ENCODE measurements at regions not wholly inside any gene's neighbourhood (a gene's known extent, or its start where the extent isn't known, plus 50 kb on each side); places are given as distances from the start of the nearest gene placed in this dataset.

DNA sequence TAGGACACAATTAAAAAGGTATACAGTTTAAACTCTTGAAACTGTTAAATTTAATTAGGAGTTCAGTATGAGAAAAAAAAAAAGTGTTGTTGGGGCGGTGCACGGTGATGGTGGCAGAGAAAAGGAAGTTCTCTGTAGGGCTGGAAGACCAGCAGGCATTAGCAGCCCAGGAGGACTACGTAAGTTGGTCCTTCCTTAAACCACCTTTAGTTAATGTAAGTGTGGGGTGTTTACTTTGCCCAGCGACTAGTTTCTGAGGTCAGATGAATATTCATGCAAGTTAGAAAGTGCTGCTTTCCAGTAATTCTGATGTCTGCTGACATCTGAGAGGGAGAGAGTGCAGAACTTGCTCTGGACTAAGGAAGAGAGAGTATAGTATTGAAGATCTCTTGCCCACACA, 54.9 kb downstream of the NKX2-1 start:
- intact Hi-C loops (cut with micrococcal nuclease; ENCODE audit: unreplicated experiment): no loop called here
- H3K4me3 ChIP-seq (ENCODE audit: low read depth, low read length, poor library complexity, severe bottlenecking): no peak overlapping the region
- CTCF ChIA-PET: no interaction called here
- DNase-seq (ENCODE audit: low spot score): no peak
- no peaks in the 10 kb centered on the region for H3K36me3 ChIP-seq (ENCODE audit: insufficient read depth, low read length, poor library complexity, severe bottlenecking)
- no peak overlapping the region for H3K27ac ChIP-seq (ENCODE audit: low read depth, low read length, poor library complexity, severe bottlenecking)
- no TSS peak for BruUV-seq (replicated peaks)
- TF ChIP-seq, protein P1, sequence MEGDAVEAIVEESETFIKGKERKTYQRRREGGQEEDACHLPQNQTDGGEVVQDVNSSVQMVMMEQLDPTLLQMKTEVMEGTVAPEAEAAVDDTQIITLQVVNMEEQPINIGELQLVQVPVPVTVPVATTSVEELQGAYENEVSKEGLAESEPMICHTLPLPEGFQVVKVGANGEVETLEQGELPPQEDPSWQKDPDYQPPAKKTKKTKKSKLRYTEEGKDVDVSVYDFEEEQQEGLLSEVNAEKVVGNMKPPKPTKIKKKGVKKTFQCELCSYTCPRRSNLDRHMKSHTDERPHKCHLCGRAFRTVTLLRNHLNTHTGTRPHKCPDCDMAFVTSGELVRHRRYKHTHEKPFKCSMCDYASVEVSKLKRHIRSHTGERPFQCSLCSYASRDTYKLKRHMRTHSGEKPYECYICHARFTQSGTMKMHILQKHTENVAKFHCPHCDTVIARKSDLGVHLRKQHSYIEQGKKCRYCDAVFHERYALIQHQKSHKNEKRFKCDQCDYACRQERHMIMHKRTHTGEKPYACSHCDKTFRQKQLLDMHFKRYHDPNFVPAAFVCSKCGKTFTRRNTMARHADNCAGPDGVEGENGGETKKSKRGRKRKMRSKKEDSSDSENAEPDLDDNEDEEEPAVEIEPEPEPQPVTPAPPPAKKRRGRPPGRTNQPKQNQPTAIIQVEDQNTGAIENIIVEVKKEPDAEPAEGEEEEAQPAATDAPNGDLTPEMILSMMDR (conservative IDR thresholded peaks at IDR 0.05; ENCODE audit: low read depth, low read length): no peak
- no peak for TF ChIP-seq EZH2 (IDR thresholded peaks at IDR 0.05; ENCODE audit: borderline replicate concordance, low read depth, low read length, poor library complexity, severe bottlenecking)
- H3K4me1 ChIP-seq (ENCODE audit: insufficient read depth, low read length, poor library complexity, severe bottlenecking): no peaks in the 10 kb centered on the region
- peaks cover 59% of the 10 kb centered on the region for H3K27me3 ChIP-seq (replicated peaks; ENCODE audit: insufficient read depth, low read depth, low read length, poor library complexity)
- H3K9me3 ChIP-seq (ENCODE audit: low read depth, low read length, poor library complexity, severe bottlenecking): no peaks in the 10 kb centered on the region
- POLR2A ChIA-PET (ENCODE audit: low non-redundant PET): no interaction called here

DNA sequence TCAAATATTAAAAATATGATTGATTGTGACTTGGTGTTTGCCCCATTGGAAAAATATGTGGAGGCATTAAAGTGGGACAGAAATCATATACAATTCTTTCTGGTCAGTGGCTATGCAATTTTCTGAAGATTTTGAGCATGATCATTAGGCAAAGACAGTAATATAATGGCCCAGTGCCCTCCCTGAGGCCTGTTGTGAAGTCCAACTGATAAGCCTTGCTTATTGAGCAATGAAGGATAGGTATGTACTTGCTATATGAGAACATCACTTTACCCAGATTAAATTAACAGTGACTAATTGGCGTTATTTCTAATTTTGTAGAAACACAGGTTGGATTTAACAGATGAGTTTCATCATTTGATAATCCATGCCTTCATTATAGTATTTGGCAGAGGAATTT, 57.1 kb downstream of the NKX2-1 start:
- Histone ChIP-seq H3K4me3 (ENCODE audit: low read depth, low read length, poor library complexity, severe bottlenecking) (no peak overlapping the region), H3K9me3 (ENCODE audit: low read depth, low read length, poor library complexity, severe bottlenecking) (no peaks in the 10 kb centered on the region), H3K27me3 (replicated peaks; ENCODE audit: insufficient read depth, low read depth, low read length, poor library complexity) (peaks cover 36% of the 10 kb centered on the region), H3K27ac (ENCODE audit: low read depth, low read length, poor library complexity, severe bottlenecking) (no peak overlapping the region), H3K36me3 (ENCODE audit: insufficient read depth, low read length, poor library complexity, severe bottlenecking) (no peaks in the 10 kb centered on the region), H3K4me1 (ENCODE audit: insufficient read depth, low read length, poor library complexity, severe bottlenecking) (no peaks in the 10 kb centered on the region)
- ChIA-PET POLR2A (ENCODE audit: low non-redundant PET) (no interaction called here), CTCF (no interaction called here)
- intact Hi-C loops (cut with micrococcal nuclease; ENCODE audit: unreplicated experiment): no loop called here
- DNase-seq (ENCODE audit: low spot score): no peak
- TF ChIP-seq EZH2 (IDR thresholded peaks at IDR 0.05; ENCODE audit: borderline replicate concordance, low read depth, low read length, poor library complexity, severe bottlenecking): no peak
- TF ChIP-seq, protein P1 (conservative IDR thresholded peaks at IDR 0.05; ENCODE audit: low read depth, low read length): no peak
- no TSS peak for BruUV-seq (replicated peaks)

DNA sequence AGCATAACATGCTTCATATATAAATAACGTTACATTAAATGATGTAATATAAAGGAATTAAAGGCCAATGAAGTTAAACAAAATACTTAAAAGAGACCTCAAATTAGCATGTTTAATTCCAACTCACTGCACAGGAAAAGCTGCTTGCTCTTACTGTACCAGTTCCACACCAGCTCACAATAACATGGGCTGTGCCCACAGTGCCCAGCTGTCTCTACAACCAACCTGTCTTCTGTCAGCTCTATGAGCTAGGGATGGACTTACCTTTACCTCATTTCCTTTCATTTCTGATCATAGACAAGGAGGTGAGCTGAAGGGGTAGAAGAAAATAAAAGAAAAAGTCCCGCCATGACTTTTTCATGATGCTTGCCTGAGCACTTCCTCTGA, 64.8 kb downstream of the NKX2-1 start:
- no peaks in the 10 kb centered on the region for H3K4me1 ChIP-seq (ENCODE audit: insufficient read depth, low read length, poor library complexity, severe bottlenecking)
- no peak for DNase-seq (ENCODE audit: low spot score)
- intact Hi-C loops (cut with micrococcal nuclease; ENCODE audit: unreplicated experiment): no loop called here
- no TSS peak for BruUV-seq (replicated peaks)
- H3K36me3 ChIP-seq (ENCODE audit: insufficient read depth, low read length, poor library complexity, severe bottlenecking): no peaks in the 10 kb centered on the region
- H3K27ac ChIP-seq (ENCODE audit: low read depth, low read length, poor library complexity, severe bottlenecking): no peak overlapping the region
- H3K4me3 ChIP-seq (ENCODE audit: low read depth, low read length, poor library complexity, severe bottlenecking): no peak overlapping the region
- no peaks in the 10 kb centered on the region for H3K27me3 ChIP-seq (replicated peaks; ENCODE audit: insufficient read depth, low read depth, low read length, poor library complexity)
- ChIA-PET CTCF (no interaction called here), POLR2A (ENCODE audit: low non-redundant PET) (no interaction called here)
- TF ChIP-seq, protein P1 (conservative IDR thresholded peaks at IDR 0.05; ENCODE audit: low read depth, low read length): no peak
- TF ChIP-seq EZH2 (IDR thresholded peaks at IDR 0.05; ENCODE audit: borderline replicate concordance, low read depth, low read length, poor library complexity, severe bottlenecking): no peak
- no peaks in the 10 kb centered on the region for H3K9me3 ChIP-seq (ENCODE audit: low read depth, low read length, poor library complexity, severe bottlenecking)
